ENCODE measurements at regions not wholly inside any gene's neighbourhood (a gene's known extent, or its start where the extent isn't known, plus 50 kb on each side); places are given as distances from the start of the nearest gene placed in this dataset.

DNA sequence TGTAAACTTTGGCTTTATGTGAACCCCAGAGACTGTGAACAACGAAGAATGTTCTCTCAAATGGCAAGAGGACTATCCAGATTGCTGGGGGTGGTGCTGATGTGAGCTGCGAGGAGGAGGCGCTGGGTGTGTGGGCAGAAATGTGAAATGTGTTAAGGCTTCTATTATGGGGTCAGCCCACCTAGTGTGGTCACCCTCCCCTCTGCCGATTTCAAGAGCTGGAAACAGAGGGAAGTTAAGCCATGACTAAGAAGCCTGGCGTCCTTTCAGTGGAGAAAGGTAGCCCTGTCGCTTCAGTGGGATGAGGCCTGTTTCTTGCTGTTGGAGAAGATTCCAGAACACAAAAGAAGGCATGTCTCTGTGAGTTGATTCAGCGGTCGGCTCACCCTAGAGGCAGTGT lies 89.0 kb upstream of the KCTD1 start:
- TF ChIP-seq, protein P1, sequence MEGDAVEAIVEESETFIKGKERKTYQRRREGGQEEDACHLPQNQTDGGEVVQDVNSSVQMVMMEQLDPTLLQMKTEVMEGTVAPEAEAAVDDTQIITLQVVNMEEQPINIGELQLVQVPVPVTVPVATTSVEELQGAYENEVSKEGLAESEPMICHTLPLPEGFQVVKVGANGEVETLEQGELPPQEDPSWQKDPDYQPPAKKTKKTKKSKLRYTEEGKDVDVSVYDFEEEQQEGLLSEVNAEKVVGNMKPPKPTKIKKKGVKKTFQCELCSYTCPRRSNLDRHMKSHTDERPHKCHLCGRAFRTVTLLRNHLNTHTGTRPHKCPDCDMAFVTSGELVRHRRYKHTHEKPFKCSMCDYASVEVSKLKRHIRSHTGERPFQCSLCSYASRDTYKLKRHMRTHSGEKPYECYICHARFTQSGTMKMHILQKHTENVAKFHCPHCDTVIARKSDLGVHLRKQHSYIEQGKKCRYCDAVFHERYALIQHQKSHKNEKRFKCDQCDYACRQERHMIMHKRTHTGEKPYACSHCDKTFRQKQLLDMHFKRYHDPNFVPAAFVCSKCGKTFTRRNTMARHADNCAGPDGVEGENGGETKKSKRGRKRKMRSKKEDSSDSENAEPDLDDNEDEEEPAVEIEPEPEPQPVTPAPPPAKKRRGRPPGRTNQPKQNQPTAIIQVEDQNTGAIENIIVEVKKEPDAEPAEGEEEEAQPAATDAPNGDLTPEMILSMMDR (IDR thresholded peaks at IDR 0.05), result no peak
- no peak for TF ChIP-seq POLR2A (IDR thresholded peaks at IDR 0.05)
